ENCODE measurements at regions not wholly inside any gene's neighbourhood (a gene's known extent, or its start where the extent isn't known, plus 50 kb on each side); places are given as distances from the start of the nearest gene placed in this dataset.

GRCh38 chr22:49181431-49181830 lies 646.2 kb downstream of the BRD1 start:
- no peaks in the 10 kb centered on the region for H3K9me1 ChIP-seq (ENCODE audit: insufficient read depth, low read length)
- 61% methylated on average over 12 of the region's 13 CpGs; no CpG with 5 or more reads in 1 of the 2 experiments for WGBS, 2 experiments (ENCODE audit: extremely low coverage in 2 of 2, insufficient read length in 1 of 2)
- no peak overlapping the region for H2BK5ac ChIP-seq (ENCODE audit: low read depth, low read length, poor library complexity, severe bottlenecking)
- H2BK20ac ChIP-seq (ENCODE audit: low read depth, low read length), result no peak overlapping the region
- no peak overlapping the region for H2AFZ ChIP-seq (replicated peaks; ENCODE audit: low read length, poor library complexity)
- no peak overlapping the region for H3K14ac ChIP-seq (replicated peaks; ENCODE audit: low read depth, low read length)
- no peaks in the 10 kb centered on the region for H4K20me1 ChIP-seq (ENCODE audit: insufficient read depth, low read length)
- no peak overlapping the region for H3K9ac ChIP-seq (ENCODE audit: low read depth, low read length)
- no peak overlapping the region for H3K27ac ChIP-seq (ENCODE audit: insufficient read depth, low read length)
- no peak overlapping the region for H2AK9ac ChIP-seq (replicated peaks; ENCODE audit: low read depth, low read length, poor library complexity)
- H4K91ac ChIP-seq (ENCODE audit: insufficient read depth, low read depth, low read length), result no peak overlapping the region
- H3K4me2 ChIP-seq (ENCODE audit: low read depth, low read length), result no peak overlapping the region
- in situ Hi-C loops (cut with MboI; ENCODE audit: low sequenced_read_pairs) (no loop called here), dilution Hi-C loops (cut with HindIII; ENCODE audit: low sequenced_read_pairs, unreplicated experiment) (no loop called here), intact Hi-C loops (cut with micrococcal nuclease) (no loop called here)
- no peak overlapping the region for H2BK15ac ChIP-seq (ENCODE audit: low read depth, low read length)
- ChIA-PET POLR2A (ENCODE audit: unreplicated experiment) (no interaction called here), CTCF (no interaction called here)
- BruUV-seq (replicated peaks), result no TSS peak
- H4K8ac ChIP-seq (ENCODE audit: low read depth in 2 of 2, low read length in 2 of 2), result no peak overlapping the region
- no peak overlapping the region for H3K56ac ChIP-seq (ENCODE audit: extremely low read depth, insufficient read depth, low read length)
- no peaks in the 10 kb centered on the region for H3K4me1 ChIP-seq (ENCODE audit: control insufficient read depth, insufficient read depth, low read length)
- H3K79me1 ChIP-seq (ENCODE audit: low read depth in 1 of 2, low read length in 2 of 2), result no peaks in the 10 kb centered on the region
- H3K23ac ChIP-seq (ENCODE audit: low read depth, low read length), result no peak overlapping the region
- no peak overlapping the region for H3K18ac ChIP-seq (ENCODE audit: low read depth, low read length)
- DNase-seq (no peak), ATAC-seq (ENCODE audit: low read depth) (no peak)
- TF ChIP-seq BHLHE40 (IDR thresholded peaks at IDR 0.05; ENCODE audit: low read depth, low read length) (no peak), USF2 (IDR thresholded peaks at IDR 0.05; ENCODE audit: low read depth, low read length) (no peak), NFE2L2 (IDR thresholded peaks at IDR 0.05; ENCODE audit: low read depth, low read length) (no peak), CTCF (conservative IDR thresholded peaks at IDR 0.05; ENCODE audit: low read depth, low read length) (no peak), SMC3 (IDR thresholded peaks at IDR 0.05; ENCODE audit: low read depth, low read length) (no peak), RFX5 (IDR thresholded peaks at IDR 0.05; ENCODE audit: low read depth, low read length) (no peak), POLR2A (IDR thresholded peaks at IDR 0.05; ENCODE audit: low read depth, low read length) (no peak)
- H3K4ac ChIP-seq (ENCODE audit: low read depth, low read length), result no peak overlapping the region
- no peaks in the 10 kb centered on the region for H3K27me3 ChIP-seq (ENCODE audit: control insufficient read depth, insufficient read depth, low read length)
- no peaks in the 10 kb centered on the region for H3K36me3 ChIP-seq (ENCODE audit: control insufficient read depth, insufficient read depth, low read length)
- H3K4me3 ChIP-seq (ENCODE audit: insufficient read depth, low read depth, low read length), result no peak overlapping the region
- no peak overlapping the region for H4K5ac ChIP-seq (ENCODE audit: low read depth, low read length)
- no peak overlapping the region for H2BK120ac ChIP-seq (ENCODE audit: low read depth, low read length)
- H3K9me3 ChIP-seq (ENCODE audit: control insufficient read depth, insufficient read depth, low read length), result peaks cover 77% of the 10 kb centered on the region
- H2AK5ac ChIP-seq (ENCODE audit: low read depth, low read length), result no peak overlapping the region

Measured in IMR-90 (cell line).